ENCODE measurements at regions not wholly inside any gene's neighbourhood (a gene's known extent, or its start where the extent isn't known, plus 50 kb on each side); places are given as distances from the start of the nearest gene placed in this dataset.

DNA sequence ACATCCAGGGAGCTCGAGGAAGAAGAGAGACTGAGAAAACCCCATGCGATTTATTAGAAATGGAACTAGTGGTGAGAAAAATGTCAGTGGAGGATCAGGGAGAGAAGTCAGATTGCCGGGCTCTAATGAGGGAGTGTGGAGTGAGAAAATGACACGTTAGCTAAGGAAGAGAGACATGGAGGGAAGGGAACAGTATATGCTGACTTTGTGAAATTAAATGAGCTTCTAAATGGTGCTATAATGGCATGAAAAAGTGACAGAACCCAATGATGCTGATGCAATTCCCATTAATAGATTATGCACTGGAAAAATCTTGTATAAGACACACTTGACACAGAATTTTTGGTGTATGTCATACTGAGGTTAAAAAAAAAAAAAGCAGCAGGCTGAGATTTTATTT, 112.6 kb downstream of the HSPH1 start:
- TF ChIP-seq, protein P1, sequence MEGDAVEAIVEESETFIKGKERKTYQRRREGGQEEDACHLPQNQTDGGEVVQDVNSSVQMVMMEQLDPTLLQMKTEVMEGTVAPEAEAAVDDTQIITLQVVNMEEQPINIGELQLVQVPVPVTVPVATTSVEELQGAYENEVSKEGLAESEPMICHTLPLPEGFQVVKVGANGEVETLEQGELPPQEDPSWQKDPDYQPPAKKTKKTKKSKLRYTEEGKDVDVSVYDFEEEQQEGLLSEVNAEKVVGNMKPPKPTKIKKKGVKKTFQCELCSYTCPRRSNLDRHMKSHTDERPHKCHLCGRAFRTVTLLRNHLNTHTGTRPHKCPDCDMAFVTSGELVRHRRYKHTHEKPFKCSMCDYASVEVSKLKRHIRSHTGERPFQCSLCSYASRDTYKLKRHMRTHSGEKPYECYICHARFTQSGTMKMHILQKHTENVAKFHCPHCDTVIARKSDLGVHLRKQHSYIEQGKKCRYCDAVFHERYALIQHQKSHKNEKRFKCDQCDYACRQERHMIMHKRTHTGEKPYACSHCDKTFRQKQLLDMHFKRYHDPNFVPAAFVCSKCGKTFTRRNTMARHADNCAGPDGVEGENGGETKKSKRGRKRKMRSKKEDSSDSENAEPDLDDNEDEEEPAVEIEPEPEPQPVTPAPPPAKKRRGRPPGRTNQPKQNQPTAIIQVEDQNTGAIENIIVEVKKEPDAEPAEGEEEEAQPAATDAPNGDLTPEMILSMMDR (IDR thresholded peaks at IDR 0.05; ENCODE audit: borderline replicate concordance, extremely low read depth, low read length, poor library complexity, severe bottlenecking) = no peak
- TF ChIP-seq EZH2 (IDR thresholded peaks at IDR 0.05; ENCODE audit: borderline replicate concordance, low read depth, low read length, severe bottlenecking) = no peak
- Histone ChIP-seq H3K36me3 (ENCODE audit: insufficient read depth, low read length) (no peaks in the 10 kb centered on the region), H3K27me3 (ENCODE audit: insufficient read depth, low read length, poor library complexity) (peaks cover 9% of the 10 kb centered on the region), H3K4me3 (ENCODE audit: low read depth in 1 of 2, low read length in 2 of 2) (no peak overlapping the region), H3K79me2 (ENCODE audit: insufficient read depth, low read length) (no peaks in the 10 kb centered on the region), H2AFZ (ENCODE audit: low read depth, low read length) (no peak overlapping the region), H3K27ac (ENCODE audit: low read length) (no peak overlapping the region), H3K4me1 (ENCODE audit: insufficient read depth, low read length) (peaks cover 31% of the 10 kb centered on the region), H3K9ac (ENCODE audit: low read depth, low read length) (no peak overlapping the region), H3K9me3 (ENCODE audit: insufficient read depth, low read length, severe bottlenecking) (no peaks in the 10 kb centered on the region), H4K20me1 (ENCODE audit: insufficient read depth, low read length) (no peaks in the 10 kb centered on the region), H3K4me2 (ENCODE audit: insufficient read depth, low read length) (no peak overlapping the region)
- ATAC-seq (ENCODE audit: insufficient read depth, low read depth) = no peak
- DNase-seq = no peak

- TF ChIP-seq, protein P1 (IDR thresholded peaks at IDR 0.05; ENCODE audit: borderline replicate concordance, extremely low read depth, low read length, poor library complexity, severe bottlenecking) = no peak
- TF ChIP-seq EZH2 (IDR thresholded peaks at IDR 0.05; ENCODE audit: borderline replicate concordance, low read depth, low read length, severe bottlenecking) = no peak
- no peak overlapping the region for H2AFZ ChIP-seq (ENCODE audit: low read depth, low read length)
- H3K4me3 ChIP-seq (ENCODE audit: low read depth in 1 of 2, low read length in 2 of 2) = no peak overlapping the region
- peaks cover 37% of the 10 kb centered on the region for H3K4me1 ChIP-seq (ENCODE audit: insufficient read depth, low read length)
- H3K36me3 ChIP-seq (ENCODE audit: insufficient read depth, low read length) = no peaks in the 10 kb centered on the region
- no peaks in the 10 kb centered on the region for H3K9me3 ChIP-seq (ENCODE audit: insufficient read depth, low read length, severe bottlenecking)
- no peaks in the 10 kb centered on the region for H3K79me2 ChIP-seq (ENCODE audit: insufficient read depth, low read length)
- H3K9ac ChIP-seq (ENCODE audit: low read depth, low read length) = no peak overlapping the region
- no peak overlapping the region for H3K4me2 ChIP-seq (ENCODE audit: insufficient read depth, low read length)
- H3K27me3 ChIP-seq (ENCODE audit: insufficient read depth, low read length, poor library complexity) = peaks cover 9% of the 10 kb centered on the region
- ATAC-seq (ENCODE audit: insufficient read depth, low read depth) (no peak), DNase-seq (no peak)
- no peaks in the 10 kb centered on the region for H4K20me1 ChIP-seq (ENCODE audit: insufficient read depth, low read length)
- no peak overlapping the region for H3K27ac ChIP-seq (ENCODE audit: low read length)
Observed at GRCh38 chr13:31048521-31048920, 113.2 kb downstream of the HSPH1 start.

DNA sequence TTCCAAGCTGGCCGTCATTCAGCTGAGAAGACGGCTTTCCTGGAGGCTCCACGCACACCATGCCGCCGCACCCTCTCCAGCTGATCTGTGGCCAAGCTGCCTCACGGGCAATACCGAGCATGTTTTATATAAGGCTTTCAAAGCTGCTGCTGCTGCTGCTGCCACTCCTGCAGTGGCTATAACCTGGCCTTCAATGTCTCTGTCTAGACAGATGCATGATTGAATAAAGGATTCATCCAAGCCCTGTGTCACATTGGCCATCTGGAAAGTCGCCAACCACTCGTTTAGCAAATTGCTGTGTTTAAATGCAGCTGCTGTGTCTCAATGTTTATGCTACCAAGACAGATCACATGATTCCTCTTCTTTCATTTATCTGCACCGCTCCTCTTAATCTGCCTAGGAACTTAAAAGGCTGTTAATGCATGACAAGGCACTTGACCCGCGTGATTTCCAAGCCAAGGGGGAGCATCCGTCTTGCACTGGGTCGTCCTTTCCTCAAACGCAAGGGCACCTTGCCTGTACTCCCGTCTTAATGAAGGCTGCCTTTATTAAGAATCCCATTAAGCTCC, 114.3 kb downstream of the TEX26 start:
- Histone ChIP-seq H3K4me1 (ENCODE audit: insufficient read depth, low read length) (peaks cover 54% of the 10 kb centered on the region), H3K4me3 (ENCODE audit: low read depth in 1 of 2, low read length in 2 of 2) (no peak overlapping the region), H4K20me1 (ENCODE audit: insufficient read depth, low read length) (0 out of 2 replicates have a peak, but pooled peaks cover 3% of the 10 kb centered on the region), H3K4me2 (ENCODE audit: insufficient read depth, low read length) (peak overlapping the region; percentile 6; the same call in 1 of the 2 replicates), H3K9me3 (ENCODE audit: insufficient read depth, low read length, severe bottlenecking) (no peaks in the 10 kb centered on the region), H3K9ac (ENCODE audit: low read depth, low read length) (no peak overlapping the region), H3K27me3 (ENCODE audit: insufficient read depth, low read length, poor library complexity) (peaks cover 8% of the 10 kb centered on the region), H3K79me2 (ENCODE audit: insufficient read depth, low read length) (no peaks in the 10 kb centered on the region), H3K27ac (ENCODE audit: low read length) (peak overlapping the region; percentile 86), H2AFZ (ENCODE audit: low read depth, low read length) (no peak overlapping the region), H3K36me3 (ENCODE audit: insufficient read depth, low read length) (no peaks in the 10 kb centered on the region)
- ATAC-seq (ENCODE audit: insufficient read depth, low read depth) (no peak), DNase-seq (no peak)
- TF ChIP-seq, protein P1 (IDR thresholded peaks at IDR 0.05; ENCODE audit: borderline replicate concordance, extremely low read depth, low read length, poor library complexity, severe bottlenecking) = no peak
- no peak for TF ChIP-seq EZH2 (IDR thresholded peaks at IDR 0.05; ENCODE audit: borderline replicate concordance, low read depth, low read length, severe bottlenecking)
